Left ventricle myocardium inferior (tissue), 1 donor: ENCODE measurements at regions not wholly inside any gene's neighbourhood (a gene's known extent, or its start where the extent isn't known, plus 50 kb on each side); places are given as distances from the start of the nearest gene placed in this dataset.

ENCODE experiments used
- DNase-seq: peaks from one replicate; pipeline ENCODE4 v3.0.0-alpha.2; 2020
- H3K27ac ChIP-seq: fragments of 200-600 bp; replicated peaks from 2 replicates; pipeline ENCODE4 v1.8.0; 2021
- H3K27me3 ChIP-seq: fragments of 200-600 bp; 2 replicates; pipeline ENCODE4 v1.8.0; 2021; ENCODE audit warnings: low read depth
- H3K36me3 ChIP-seq: fragments of 200-600 bp; 2 replicates; pipeline ENCODE4 v1.8.0; 2021
- H3K4me1 ChIP-seq: fragments of 200-600 bp; 2 replicates; pipeline ENCODE4 v1.8.0; 2021
- H3K4me3 ChIP-seq: fragments of 200-600 bp; 2 replicates; pipeline ENCODE4 v1.8.0; 2021; ENCODE audit warnings: mild to moderate bottlenecking, moderate library complexity
- H3K9me3 ChIP-seq: fragments of 200-600 bp; replicated peaks from 2 replicates; pipeline ENCODE4 v1.8.0; 2021
- CTCF ChIP-seq: fragments of 200-600 bp; IDR thresholded peaks from 2 replicates; pipeline ENCODE4 v1.8.0; 2021; ENCODE audit warnings: antibody characterized with exemption, mild to moderate bottlenecking, borderline replicate concordance
- intact Hi-C: fragments of 100-400 bp; cut with micrococcal nuclease; formaldehyde crosslinking; loops from one replicate; pipeline ENCODE4 v1.11.0; 2022
- donor health status: DM: no; HTN: yes; CAD: no; lungs with severe emphysema.

GRCh38 chr5:68378204-68378820 is 162.8 kb downstream of the PIK3R1 start:
- Histone ChIP-seq H3K4me3 (no peak overlapping the region), H3K27me3 (no peaks in the 10 kb centered on the region), H3K36me3 (no peaks in the 10 kb centered on the region), H3K4me1 (peaks cover 16% of the 10 kb centered on the region), H3K9me3 (peaks cover 3% of the 10 kb centered on the region), H3K27ac (no peak overlapping the region)
- no peak for TF ChIP-seq CTCF
- DNase-seq: no peak
- intact Hi-C loops: no loop called here

GRCh38 chr5:68379275-68380036 is 163.9 kb downstream of the PIK3R1 start:
- DNase-seq: no peak
- intact Hi-C loops: no loop called here
- TF ChIP-seq CTCF: no peak
- no peaks in the 10 kb centered on the region for H3K36me3 ChIP-seq
- peaks cover 16% of the 10 kb centered on the region for H3K4me1 ChIP-seq
- H3K27me3 ChIP-seq: no peaks in the 10 kb centered on the region
- H3K4me3 ChIP-seq: no peak overlapping the region
- H3K27ac ChIP-seq: no peak overlapping the region
- peaks cover 5% of the 10 kb centered on the region for H3K9me3 ChIP-seq

GRCh38 chr5:68380078-68380477 is 164.5 kb downstream of the PIK3R1 start:
- H3K4me3 ChIP-seq: no peak overlapping the region
- H3K9me3 ChIP-seq: peaks cover 5% of the 10 kb centered on the region
- intact Hi-C loops: no loop called here
- H3K36me3 ChIP-seq: no peaks in the 10 kb centered on the region
- no peak for DNase-seq
- H3K27me3 ChIP-seq: no peaks in the 10 kb centered on the region
- H3K4me1 ChIP-seq: peaks cover 14% of the 10 kb centered on the region
- H3K27ac ChIP-seq: no peak overlapping the region
- TF ChIP-seq CTCF: no peak

GRCh38 chr5:68381060-68381459 is 165.5 kb downstream of the PIK3R1 start:
- no peak for TF ChIP-seq CTCF
- DNase-seq: no peak
- no peak overlapping the region for H3K4me3 ChIP-seq
- no peaks in the 10 kb centered on the region for H3K27me3 ChIP-seq
- peaks cover 10% of the 10 kb centered on the region for H3K4me1 ChIP-seq
- H3K36me3 ChIP-seq: no peaks in the 10 kb centered on the region
- H3K9me3 ChIP-seq: peaks cover 5% of the 10 kb centered on the region
- intact Hi-C loops: no loop called here
- no peak overlapping the region for H3K27ac ChIP-seq

- no peaks in the 10 kb centered on the region for H3K36me3 ChIP-seq
- intact Hi-C loops: no loop called here
- no peaks in the 10 kb centered on the region for H3K27me3 ChIP-seq
- TF ChIP-seq CTCF: no peak
- no peak for DNase-seq
- peaks cover 10% of the 10 kb centered on the region for H3K4me1 ChIP-seq
- peaks cover 5% of the 10 kb centered on the region for H3K9me3 ChIP-seq
- no peak overlapping the region for H3K4me3 ChIP-seq
- no peak overlapping the region for H3K27ac ChIP-seq
Measured at GRCh38 chr5:68381909-68382308, 166.4 kb downstream of the PIK3R1 start.
